GM10248 (cell line): ENCODE measurements at regions not wholly inside any gene's neighbourhood (a gene's known extent, or its start where the extent isn't known, plus 50 kb on each side); places are given as distances from the start of the nearest gene placed in this dataset.
A peak's percentile ranks its signal among the peaks of the same experiment; 100 is the strongest.

Source experiments
- CTCF ChIA-PET: fragments of 300-600 bp; sonication (Branson Sonifier 250); formaldehyde crosslinking; extraction: SDS; loops from one replicate; lab custom pipeline; 2021; ENCODE audit warnings: antibody characterized with exemption; lab: Yijun Ruan, JAX
- POLR2A ChIA-PET: fragments of 350-650 bp; sonication (Branson Sonifier 250); formaldehyde crosslinking; extraction: SDS; loops from one replicate; lab custom pipeline; 2020; ENCODE audit warnings: antibody characterized with exemption; lab: Yijun Ruan, JAX
- DNase-seq: peaks from one replicate; pipeline ENCODE4 v3.0.0; 2012; ENCODE audit errors: extremely low spot score
- TF ChIP-seq, protein P1 (sequence below): IDR thresholded peaks from 2 replicates; pipeline ENCODE4 v1.5.1; 2012; ENCODE audit warnings: mild to moderate bottlenecking, low read depth; ENCODE audit errors: extremely low read depth, missing control alignments, control extremely low read depth

DNA sequence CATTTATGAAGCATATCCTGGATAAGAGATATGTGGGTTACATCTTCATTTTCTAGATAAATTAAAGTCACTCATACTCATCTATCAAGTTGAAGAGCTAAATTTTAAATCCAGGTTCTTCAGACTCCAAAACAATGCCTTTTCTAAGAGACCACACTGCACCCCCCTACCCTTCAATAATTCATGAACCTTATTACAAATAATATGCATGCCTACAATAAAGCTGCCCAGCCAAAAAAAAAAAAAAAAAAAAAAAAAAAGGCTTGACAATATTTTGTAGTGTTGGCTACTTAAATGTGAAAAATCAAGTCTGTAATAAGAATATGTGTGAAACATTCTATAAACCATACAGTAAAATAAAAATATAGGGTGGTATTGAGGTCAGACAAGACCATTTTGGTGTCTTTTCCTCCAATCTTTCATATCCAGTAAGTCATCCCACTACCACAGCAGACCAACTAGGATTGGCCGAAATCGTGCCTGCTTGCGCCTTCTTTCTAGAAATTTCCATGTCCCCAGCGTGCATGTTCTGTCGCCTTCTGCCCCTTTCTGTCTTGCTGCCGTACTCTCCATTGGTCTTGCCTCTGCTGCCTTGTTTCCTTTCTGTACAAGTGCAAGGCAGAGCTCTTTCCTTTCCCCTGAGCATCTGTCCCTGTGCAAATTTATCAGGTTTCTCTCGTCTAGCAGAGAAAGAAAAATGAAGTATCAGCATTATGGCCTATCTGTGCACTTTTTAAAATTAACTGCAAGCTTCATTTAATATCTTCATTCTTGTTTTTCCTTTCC is 92.6 kb upstream of the NDUFV2 start:
- no peak for DNase-seq
- POLR2A ChIA-PET, result no interaction called here
- CTCF ChIA-PET, result no interaction called here
- TF ChIP-seq, protein P1, sequence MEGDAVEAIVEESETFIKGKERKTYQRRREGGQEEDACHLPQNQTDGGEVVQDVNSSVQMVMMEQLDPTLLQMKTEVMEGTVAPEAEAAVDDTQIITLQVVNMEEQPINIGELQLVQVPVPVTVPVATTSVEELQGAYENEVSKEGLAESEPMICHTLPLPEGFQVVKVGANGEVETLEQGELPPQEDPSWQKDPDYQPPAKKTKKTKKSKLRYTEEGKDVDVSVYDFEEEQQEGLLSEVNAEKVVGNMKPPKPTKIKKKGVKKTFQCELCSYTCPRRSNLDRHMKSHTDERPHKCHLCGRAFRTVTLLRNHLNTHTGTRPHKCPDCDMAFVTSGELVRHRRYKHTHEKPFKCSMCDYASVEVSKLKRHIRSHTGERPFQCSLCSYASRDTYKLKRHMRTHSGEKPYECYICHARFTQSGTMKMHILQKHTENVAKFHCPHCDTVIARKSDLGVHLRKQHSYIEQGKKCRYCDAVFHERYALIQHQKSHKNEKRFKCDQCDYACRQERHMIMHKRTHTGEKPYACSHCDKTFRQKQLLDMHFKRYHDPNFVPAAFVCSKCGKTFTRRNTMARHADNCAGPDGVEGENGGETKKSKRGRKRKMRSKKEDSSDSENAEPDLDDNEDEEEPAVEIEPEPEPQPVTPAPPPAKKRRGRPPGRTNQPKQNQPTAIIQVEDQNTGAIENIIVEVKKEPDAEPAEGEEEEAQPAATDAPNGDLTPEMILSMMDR, result no peak

DNA sequence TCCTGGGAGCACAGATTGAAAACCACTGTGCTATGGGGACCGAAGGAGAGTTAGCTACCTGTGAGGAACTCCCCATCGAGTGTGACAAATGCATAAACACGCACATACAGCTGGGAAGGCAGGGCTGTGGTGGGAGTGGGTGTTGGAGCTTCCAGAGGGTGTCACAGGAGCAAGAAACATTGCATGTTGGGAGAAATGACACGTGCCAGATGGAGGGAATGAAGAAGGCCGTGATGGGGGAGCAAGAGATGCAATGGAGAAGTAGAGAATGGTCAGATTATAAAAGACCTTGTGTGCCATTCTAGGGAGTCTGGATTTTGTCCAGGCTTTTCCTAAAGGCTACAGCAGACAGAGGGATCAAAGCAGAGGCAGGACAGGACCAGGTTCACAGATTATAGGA is 91.1 kb upstream of the NDUFV2 start:
- ChIA-PET POLR2A (no interaction called here), CTCF (no interaction called here)
- TF ChIP-seq, protein P1, result no peak
- DNase-seq, result no peak

DNA sequence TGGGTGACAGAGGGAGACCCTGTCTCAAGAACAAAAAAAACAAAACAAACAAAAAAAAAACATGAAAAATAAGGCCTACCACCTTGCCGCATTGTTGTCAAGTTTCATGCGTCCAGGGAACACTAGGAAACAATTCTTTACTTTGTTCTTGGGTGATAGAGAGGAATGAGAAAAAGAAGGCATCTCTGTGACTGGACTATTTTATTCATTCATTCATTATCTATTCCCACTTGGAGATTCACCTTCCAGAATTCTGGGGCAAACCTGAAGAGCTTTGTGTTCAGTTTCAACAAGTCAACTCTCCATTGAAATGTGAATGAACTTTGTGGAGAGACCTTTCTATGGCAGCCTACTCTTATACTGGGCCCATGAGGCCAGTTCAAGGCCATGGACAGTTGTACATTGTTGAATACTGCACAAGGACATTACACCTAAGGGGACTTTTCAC is 88.5 kb upstream of the NDUFV2 start:
- no peak for DNase-seq
- ChIA-PET CTCF (interaction anchor here (0.8 kb wide), 1 partner anchor 9 kb away, joined by 3 read pairs; no protein-coding TSS in a partner anchor), POLR2A (interaction anchor here (0.5 kb wide), 1 partner anchor 486 kb away, joined by 4 read pairs; no protein-coding TSS in a partner anchor)
- TF ChIP-seq, protein P1, result no peak

DNA sequence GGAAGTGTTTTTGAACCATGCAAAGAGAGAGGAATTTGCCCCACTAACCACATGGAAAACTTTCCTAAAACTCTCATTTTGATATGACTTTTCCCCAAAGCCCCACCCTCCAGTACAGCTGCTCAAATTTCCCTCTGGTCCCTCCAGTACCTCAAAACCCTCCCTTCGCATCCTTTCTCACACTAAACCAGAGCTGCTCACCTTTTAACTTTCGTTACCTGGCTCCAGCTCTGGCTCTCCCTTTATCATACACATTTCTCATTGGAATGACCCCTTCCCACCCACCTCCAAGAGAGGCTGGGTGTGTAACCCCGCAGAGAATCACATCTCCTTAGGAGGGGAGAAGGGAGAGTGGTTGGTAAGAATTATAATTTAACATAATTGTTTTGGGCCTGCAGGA is 86.8 kb upstream of the NDUFV2 start:
- DNase-seq, result no peak
- ChIA-PET CTCF (interaction anchor here (1.0 to 1.1 kb wide), 2 partner anchors 24 to 28 kb away, joined by 3 read pairs; no protein-coding TSS in a partner anchor), POLR2A (interaction anchor here (0.6 kb wide), 1 partner anchor 9 kb away, joined by 4 read pairs; no protein-coding TSS in a partner anchor)
- TF ChIP-seq, protein P1, result no peak

DNA sequence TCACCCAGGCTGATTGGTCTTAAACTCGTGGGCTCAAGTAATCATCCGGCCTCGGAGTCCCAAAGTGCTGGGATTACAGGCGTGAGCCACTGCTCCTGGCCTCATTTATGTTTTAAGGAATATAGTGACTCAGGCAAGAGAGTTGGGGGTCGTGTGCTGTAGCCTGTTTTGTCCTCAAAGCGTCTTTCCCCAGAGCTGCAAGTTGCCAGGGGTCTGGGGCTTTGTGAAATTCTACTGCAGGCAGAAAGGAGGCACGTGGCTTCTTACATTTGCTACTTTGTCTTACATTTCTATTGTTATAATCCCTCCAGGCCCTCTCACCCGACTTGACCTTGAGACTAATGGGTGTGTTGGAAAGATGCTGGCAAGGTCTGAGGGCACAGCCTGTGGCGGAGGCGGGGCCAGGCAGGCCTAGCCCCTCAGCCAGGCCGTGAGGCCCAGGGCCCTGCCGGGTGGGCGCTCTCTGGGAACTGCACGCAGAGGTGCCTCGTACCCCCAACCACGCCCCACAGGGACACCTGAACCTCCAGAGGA is 85.8 kb upstream of the NDUFV2 start:
- ChIA-PET POLR2A (no interaction called here), CTCF (interaction anchor here (1.1 to 1.5 kb wide), 2 partner anchors 29 kb away, joined by 3 read pairs; no protein-coding TSS in a partner anchor)
- TF ChIP-seq, protein P1, result no peak
- no peak for DNase-seq

DNA sequence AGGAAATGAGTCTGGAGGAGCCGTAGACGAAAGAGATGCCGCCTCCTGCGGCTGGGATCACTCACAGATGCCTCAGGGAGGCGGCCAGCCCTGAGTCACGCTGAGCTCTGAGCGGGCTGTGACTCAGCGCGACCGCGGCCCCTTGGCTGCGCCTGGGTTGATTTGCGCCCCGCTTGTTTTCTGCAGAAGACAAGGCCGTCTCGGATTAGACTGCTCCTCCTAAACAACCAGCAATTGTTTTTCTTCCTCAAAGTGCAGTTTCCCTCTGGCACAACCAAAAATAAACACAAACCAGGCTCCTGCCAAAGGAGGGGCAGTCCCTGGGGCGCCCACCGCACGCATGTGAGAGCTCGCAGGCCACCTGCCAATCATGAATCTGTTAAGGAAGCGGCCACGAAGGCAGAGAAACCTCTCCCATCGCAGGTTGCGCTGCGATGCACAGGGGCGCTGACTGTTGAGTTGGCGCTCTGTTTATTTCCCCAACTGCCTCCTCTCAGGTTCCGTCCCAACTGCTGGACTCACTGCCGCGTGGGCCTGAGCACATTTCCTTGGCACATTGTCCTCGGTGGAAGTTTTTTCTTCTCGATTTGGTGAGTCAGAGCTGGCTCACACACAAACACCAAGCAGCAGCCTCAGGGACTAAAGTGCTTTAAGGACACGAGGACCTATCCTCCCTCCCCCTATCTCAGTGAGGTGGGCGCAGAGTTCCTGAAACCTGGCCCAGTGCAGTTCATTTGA is 85.2 kb upstream of the NDUFV2 start:
- DNase-seq, result peak; percentile 83
- TF ChIP-seq, protein P1, result no peak
- CTCF ChIA-PET, result interaction anchor here (1.5 kb wide), 1 partner anchor 29 kb away, joined by 3 read pairs; no protein-coding TSS in a partner anchor
- POLR2A ChIA-PET, result no interaction called here
